ENCODE measurements at regions not wholly inside any gene's neighbourhood (a gene's known extent, or its start where the extent isn't known, plus 50 kb on each side); places are given as distances from the start of the nearest gene placed in this dataset.

DNA sequence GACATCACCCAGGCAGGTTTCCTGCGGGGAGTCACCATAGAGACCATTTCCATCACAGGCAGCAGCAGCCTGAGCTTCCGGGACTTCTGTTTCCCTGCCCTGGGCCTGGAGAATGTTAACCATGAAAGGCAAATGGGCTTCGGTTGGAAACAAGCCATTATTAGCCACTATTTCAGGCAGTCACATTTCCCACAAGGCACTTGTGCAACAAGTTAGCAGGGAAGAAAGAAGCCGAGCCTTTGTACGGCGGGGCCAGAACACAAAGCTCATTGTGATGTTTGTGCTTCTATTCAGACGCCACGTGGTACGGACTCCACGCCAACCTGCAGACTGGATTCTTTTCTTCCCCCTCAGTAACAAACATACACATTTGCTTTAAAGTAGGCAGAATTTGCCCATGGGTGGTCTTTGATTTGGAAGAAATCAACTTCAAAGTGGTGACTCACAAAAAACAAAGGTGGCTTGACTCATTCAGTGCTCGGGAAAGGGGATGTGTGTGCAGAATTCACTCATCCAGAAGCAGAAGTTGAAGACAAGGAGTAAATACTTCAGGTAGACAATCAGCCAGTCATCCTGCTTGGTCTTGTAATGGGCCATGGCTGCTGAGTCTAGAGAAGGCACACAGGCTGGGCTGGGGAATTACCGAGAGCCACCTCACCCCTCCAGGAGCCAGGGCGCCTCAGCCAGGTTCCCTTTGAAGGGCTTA, 154.2 kb upstream of the PRMT8 start:
- no peak for FAIRE-seq
- TF ChIP-seq, protein P1, sequence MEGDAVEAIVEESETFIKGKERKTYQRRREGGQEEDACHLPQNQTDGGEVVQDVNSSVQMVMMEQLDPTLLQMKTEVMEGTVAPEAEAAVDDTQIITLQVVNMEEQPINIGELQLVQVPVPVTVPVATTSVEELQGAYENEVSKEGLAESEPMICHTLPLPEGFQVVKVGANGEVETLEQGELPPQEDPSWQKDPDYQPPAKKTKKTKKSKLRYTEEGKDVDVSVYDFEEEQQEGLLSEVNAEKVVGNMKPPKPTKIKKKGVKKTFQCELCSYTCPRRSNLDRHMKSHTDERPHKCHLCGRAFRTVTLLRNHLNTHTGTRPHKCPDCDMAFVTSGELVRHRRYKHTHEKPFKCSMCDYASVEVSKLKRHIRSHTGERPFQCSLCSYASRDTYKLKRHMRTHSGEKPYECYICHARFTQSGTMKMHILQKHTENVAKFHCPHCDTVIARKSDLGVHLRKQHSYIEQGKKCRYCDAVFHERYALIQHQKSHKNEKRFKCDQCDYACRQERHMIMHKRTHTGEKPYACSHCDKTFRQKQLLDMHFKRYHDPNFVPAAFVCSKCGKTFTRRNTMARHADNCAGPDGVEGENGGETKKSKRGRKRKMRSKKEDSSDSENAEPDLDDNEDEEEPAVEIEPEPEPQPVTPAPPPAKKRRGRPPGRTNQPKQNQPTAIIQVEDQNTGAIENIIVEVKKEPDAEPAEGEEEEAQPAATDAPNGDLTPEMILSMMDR (IDR thresholded peaks at IDR 0.05; ENCODE audit: insufficient read depth, missing control alignments) = no peak
- DNase-seq (ENCODE audit: insufficient read length, low spot score) = no peak

DNA sequence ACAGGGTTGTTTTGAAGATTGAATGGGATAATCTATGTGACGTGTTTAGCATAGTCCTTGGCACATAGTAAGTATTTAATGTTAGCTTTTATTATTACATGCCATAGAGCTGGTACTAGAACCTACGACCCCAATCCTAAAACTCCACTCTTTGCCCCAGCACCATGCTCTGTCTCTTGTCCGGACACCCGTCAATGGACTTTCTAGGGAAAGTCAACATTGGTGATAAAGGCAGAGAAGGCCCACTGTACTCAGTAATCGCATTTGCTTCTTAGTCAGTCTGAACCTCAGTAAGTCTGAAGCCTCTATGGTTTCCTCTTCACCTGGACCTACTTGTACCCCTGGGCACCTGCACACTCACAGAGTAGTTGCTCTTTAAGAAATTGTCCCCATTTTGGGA, 153.1 kb upstream of the PRMT8 start:
- FAIRE-seq = no peak
- DNase-seq (ENCODE audit: insufficient read length, low spot score) = no peak
- TF ChIP-seq, protein P1 (IDR thresholded peaks at IDR 0.05; ENCODE audit: insufficient read depth, missing control alignments) = no peak

DNA sequence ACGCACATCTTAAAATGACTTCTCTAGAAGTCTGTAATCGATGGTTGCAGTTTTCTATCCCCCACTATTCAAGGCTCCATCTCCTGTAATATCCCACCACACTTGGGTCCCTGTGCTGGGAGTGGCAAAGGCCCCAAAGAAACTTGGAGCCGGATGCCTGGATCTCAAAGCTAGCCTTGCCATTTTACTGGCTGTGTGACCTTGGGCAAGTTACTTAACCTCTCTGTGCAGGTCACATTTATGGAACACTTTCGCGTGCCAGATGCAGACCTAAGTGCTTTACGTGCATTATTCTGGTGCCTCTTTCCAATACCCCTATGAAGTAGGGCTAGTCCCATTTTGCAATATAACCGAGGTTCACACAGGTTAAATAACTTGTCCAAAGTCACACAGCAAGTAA, 151.8 kb upstream of the PRMT8 start:
- TF ChIP-seq, protein P1 (IDR thresholded peaks at IDR 0.05; ENCODE audit: insufficient read depth, missing control alignments) = no peak
- no peak for FAIRE-seq
- no peak for DNase-seq (ENCODE audit: insufficient read length, low spot score)

DNA sequence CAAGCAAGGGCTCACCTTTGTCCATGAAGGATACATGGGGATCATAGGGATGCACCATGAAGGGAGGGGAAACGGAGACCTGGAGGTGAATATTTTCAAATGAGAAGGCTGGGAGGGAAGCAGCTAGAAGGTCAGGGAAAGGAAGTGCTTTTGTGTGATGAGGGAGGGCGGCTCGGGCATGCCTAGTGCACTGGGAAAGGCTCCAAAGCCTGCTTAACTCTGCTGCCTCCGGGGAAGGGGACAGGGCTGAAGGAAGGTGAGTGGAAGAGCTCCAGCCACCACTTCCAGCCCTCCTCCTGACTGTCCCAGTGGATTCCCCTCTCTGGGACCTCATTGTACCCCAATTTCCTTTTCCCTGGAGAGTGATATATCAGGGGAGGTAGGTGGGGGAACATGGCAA, 149.4 kb upstream of the PRMT8 start:
- DNase-seq (ENCODE audit: insufficient read length, low spot score) = peak; percentile 39

DNA sequence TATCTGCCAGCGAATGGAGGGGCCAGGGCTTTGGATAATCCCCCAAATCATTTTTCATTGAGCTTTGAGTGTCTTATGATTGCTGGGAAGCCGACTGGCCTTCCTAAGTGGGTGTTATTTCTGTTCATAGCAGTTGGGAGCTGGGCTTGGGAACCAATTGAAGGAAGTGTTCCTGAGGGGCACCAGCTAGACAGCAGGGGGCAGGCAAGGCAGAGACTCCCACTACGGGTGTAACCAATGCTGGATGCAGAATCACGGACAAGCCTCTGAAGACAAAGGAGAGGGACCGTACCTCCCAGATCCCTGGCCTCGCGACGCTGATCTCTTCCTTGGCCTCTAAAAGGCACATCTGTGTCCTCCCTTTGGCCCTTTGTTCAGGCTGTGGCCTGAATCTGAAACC, 149.0 kb upstream of the PRMT8 start:
- DNase-seq (ENCODE audit: insufficient read length, low spot score) (peak; percentile 79), FAIRE-seq (peak; percentile 60)
- TF ChIP-seq, protein P1 (IDR thresholded peaks at IDR 0.05; ENCODE audit: insufficient read depth, missing control alignments) = peak; percentile 56

More for the DNA sequence above, 149.4 kb upstream of the PRMT8 start:
- TF ChIP-seq, protein P1 (IDR thresholded peaks at IDR 0.05; ENCODE audit: insufficient read depth, missing control alignments) = no peak
- no peak for FAIRE-seq

DNA sequence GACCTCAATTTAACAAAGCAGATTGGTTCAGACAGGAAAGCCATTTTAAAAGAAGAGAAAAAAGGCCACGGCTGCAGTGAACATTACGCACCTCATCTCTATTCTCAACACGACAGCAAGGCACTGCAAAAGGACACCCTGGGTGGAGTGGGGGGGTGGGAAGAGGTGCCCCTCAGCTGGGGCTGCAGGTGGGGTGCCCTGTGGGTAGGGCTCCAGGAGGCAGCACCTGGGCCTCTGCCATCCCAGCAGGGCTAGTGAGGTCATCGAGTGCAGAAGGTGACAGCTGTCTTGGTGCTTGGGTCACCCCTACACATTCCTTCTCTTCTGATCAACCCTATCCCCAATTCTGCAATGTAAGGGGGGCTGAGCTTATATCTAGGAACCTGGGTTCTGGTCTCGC, 142.9 kb upstream of the PRMT8 start:
- DNase-seq (ENCODE audit: insufficient read length, low spot score) = no peak
- FAIRE-seq = no peak
- TF ChIP-seq, protein P1 (IDR thresholded peaks at IDR 0.05; ENCODE audit: insufficient read depth, missing control alignments) = no peak

DNA sequence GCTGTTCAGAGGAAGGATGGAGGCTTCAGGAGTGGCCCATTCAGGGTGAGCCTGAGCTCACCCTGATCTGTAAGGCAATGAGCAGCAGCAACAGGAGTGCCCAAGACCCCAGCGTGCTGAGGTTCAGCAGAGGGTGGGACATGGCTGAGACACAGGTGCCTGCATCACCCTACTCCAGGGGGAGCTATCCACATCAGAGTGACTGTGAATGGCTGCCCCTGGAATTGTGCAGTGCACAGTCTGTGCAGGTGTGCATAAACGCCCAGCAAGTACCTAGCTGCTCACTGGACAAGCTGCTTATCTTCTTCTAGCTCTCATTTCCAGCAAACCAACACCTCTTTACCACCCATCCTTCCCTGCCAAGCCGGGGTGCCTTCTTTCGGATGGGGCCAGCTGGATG, 140.6 kb upstream of the PRMT8 start:
- TF ChIP-seq, protein P1 (IDR thresholded peaks at IDR 0.05; ENCODE audit: insufficient read depth, missing control alignments) = no peak
- FAIRE-seq (no peak), DNase-seq (ENCODE audit: insufficient read length, low spot score) (no peak)

Measured in D721Med (cell line).